ENCODE measurements at regions not wholly inside any gene's neighbourhood (a gene's known extent, or its start where the extent isn't known, plus 50 kb on each side); places are given as distances from the start of the nearest gene placed in this dataset.

GRCh38 chr10:64501807-64502206 lies 980.6 kb downstream of the REEP3 start:
- TF ChIP-seq CTCF (IDR thresholded peaks at IDR 0.05; ENCODE audit: poor library complexity) (no peak), EZH2 (IDR thresholded peaks at IDR 0.05; ENCODE audit: borderline replicate concordance) (no peak), EZH2phosphoT487 (IDR thresholded peaks at IDR 0.05; ENCODE audit: low read depth, severe bottlenecking, unreplicated experiment) (no peak)

Measured in hepatocyte (in vitro differentiated cells).